ENCODE measurements at regions not wholly inside any gene's neighbourhood (a gene's known extent, or its start where the extent isn't known, plus 50 kb on each side); places are given as distances from the start of the nearest gene placed in this dataset.

DNA sequence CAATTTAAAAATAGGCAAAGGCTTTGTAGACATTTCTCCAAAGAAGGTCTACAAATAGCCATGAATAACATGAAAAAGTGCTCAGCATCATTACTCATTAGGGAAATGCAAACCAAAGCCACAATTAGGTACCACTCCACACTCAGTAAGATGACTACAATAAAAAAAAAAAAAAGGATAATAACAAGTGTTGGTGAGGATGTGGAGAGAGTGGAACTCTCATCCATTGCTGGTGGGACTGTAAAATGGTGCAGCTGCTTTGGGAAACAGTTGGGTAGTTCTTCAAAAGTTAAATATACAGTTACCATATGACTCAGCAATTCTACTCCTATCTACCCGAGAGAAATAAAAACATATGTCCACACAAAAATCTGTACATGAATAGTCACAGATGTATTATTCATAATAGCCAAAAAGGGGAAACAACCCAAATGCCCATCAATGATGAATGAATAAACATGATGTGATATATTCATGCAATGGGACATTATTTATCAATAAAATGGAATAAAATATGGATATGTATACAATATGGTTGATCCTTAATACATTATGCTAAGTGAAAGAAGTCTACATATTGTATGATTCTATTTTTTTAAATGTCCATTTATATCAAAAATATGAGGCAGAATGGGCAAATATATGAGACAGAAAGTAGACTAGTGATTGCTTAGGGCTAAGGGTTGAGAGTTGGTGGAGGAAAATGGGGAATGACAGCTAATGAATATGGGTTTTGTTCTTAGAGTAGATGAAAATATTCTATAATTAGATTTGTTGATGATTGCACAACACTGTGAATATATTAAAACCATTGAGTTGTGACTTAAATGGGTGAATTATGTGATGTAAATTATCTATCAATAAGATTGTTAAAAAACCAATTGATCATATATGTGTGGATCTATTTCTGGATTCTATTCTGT is 66.1 kb upstream of the SMAD3 start:
- no peaks in the 10 kb centered on the region for H3K27me3 ChIP-seq (replicated peaks; ENCODE audit: insufficient read depth, low read length)
- no peaks in the 10 kb centered on the region for H3K79me2 ChIP-seq (ENCODE audit: low read length)
- no peak for DNase-seq
- H3K4me1 ChIP-seq (ENCODE audit: low read length) = no peaks in the 10 kb centered on the region
- H2AFZ ChIP-seq (ENCODE audit: low read length) = no peak overlapping the region
- no peaks in the 10 kb centered on the region for H3F3A ChIP-seq (ENCODE audit: insufficient read depth, low read length)
- no peak overlapping the region for H3K4me2 ChIP-seq (ENCODE audit: low read depth, low read length)
- no peak overlapping the region for H3K9ac ChIP-seq (ENCODE audit: low read length)
- H3K27ac ChIP-seq (ENCODE audit: low read length) = no peak overlapping the region
- no peaks in the 10 kb centered on the region for H3K9me3 ChIP-seq (replicated peaks; ENCODE audit: insufficient read depth, low read length)
- H4K20me1 ChIP-seq (ENCODE audit: insufficient read depth, low read length) = no peaks in the 10 kb centered on the region
- no peaks in the 10 kb centered on the region for H3K9me2 ChIP-seq (replicated peaks; ENCODE audit: insufficient read depth, low read length)
- no peaks in the 10 kb centered on the region for H3K36me3 ChIP-seq (replicated peaks; ENCODE audit: insufficient read depth, low read length)
- TF ChIP-seq EZH2phosphoT487 (IDR thresholded peaks at IDR 0.05; ENCODE audit: low read length) = no peak
- TF ChIP-seq, protein P1, sequence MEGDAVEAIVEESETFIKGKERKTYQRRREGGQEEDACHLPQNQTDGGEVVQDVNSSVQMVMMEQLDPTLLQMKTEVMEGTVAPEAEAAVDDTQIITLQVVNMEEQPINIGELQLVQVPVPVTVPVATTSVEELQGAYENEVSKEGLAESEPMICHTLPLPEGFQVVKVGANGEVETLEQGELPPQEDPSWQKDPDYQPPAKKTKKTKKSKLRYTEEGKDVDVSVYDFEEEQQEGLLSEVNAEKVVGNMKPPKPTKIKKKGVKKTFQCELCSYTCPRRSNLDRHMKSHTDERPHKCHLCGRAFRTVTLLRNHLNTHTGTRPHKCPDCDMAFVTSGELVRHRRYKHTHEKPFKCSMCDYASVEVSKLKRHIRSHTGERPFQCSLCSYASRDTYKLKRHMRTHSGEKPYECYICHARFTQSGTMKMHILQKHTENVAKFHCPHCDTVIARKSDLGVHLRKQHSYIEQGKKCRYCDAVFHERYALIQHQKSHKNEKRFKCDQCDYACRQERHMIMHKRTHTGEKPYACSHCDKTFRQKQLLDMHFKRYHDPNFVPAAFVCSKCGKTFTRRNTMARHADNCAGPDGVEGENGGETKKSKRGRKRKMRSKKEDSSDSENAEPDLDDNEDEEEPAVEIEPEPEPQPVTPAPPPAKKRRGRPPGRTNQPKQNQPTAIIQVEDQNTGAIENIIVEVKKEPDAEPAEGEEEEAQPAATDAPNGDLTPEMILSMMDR (IDR thresholded peaks at IDR 0.05; ENCODE audit: low read length) = no peak
- no peak for TF ChIP-seq EZH2 (optimal IDR thresholded peaks at IDR 0.05; ENCODE audit: low read depth, low read length)
- no peak overlapping the region for H3K4me3 ChIP-seq (ENCODE audit: low read length)

DNA sequence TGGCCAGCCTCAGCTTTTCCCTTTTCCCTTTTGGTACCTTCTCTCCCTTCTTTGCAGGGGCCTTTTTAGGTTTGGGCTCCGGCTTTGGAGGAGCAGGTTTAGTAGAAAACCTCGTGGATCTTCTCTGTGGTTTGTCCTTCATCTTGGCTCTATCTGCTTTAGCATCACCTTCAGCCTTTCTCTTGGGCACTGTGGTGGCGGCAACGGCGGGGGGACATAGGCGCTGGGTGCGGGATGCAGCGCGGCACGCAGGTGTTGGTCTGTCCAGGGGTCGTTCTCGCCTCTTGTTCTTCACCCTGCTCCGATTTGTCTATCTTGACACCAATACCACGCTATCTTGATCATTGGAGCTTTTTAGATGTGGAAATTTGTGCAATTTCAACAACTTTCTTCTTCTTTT is 64.5 kb upstream of the SMAD3 start:
- H3K36me3 ChIP-seq (replicated peaks; ENCODE audit: insufficient read depth, low read length) = no peaks in the 10 kb centered on the region

DNA sequence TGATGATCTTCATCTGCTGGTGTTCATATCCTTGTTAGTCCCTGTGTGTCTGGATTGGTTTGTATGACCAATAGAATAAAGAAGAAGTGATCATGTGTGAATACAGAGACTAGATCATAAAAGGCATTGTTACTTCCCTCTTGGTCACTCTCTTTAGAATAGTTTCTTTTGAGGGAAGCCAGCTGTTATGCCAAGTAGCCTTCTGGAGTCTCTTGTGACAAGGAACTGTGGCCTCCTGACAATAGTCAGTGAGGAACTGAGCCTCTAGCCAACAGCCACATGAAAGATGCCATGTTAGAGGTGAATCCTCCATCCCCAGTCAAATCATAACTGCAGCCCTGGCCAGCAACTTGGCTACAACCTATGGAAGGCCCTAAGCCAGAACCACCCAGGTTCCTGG is 63.0 kb upstream of the SMAD3 start:
- Histone ChIP-seq H3K4me1 (ENCODE audit: low read length) (no peaks in the 10 kb centered on the region), H3K4me2 (ENCODE audit: low read depth, low read length) (no peak overlapping the region), H3K9me3 (replicated peaks; ENCODE audit: insufficient read depth, low read length) (no peaks in the 10 kb centered on the region), H3K79me2 (ENCODE audit: low read length) (no peaks in the 10 kb centered on the region), H2AFZ (ENCODE audit: low read length) (no peak overlapping the region), H3K27me3 (replicated peaks; ENCODE audit: insufficient read depth, low read length) (no peaks in the 10 kb centered on the region), H3K4me3 (ENCODE audit: low read length) (no peak overlapping the region), H3K27ac (ENCODE audit: low read length) (no peak overlapping the region), H3K9ac (ENCODE audit: low read length) (no peak overlapping the region), H3F3A (ENCODE audit: insufficient read depth, low read length) (no peaks in the 10 kb centered on the region), H4K20me1 (ENCODE audit: insufficient read depth, low read length) (no peaks in the 10 kb centered on the region), H3K9me2 (replicated peaks; ENCODE audit: insufficient read depth, low read length) (no peaks in the 10 kb centered on the region), H3K36me3 (replicated peaks; ENCODE audit: insufficient read depth, low read length) (no peaks in the 10 kb centered on the region)
- TF ChIP-seq EZH2 (optimal IDR thresholded peaks at IDR 0.05; ENCODE audit: low read depth, low read length) (no peak), EZH2phosphoT487 (IDR thresholded peaks at IDR 0.05; ENCODE audit: low read length) (no peak)
- TF ChIP-seq, protein P1 (IDR thresholded peaks at IDR 0.05; ENCODE audit: low read length) = no peak
- DNase-seq = no peak

More for the DNA sequence above, 64.5 kb upstream of the SMAD3 start:
- no peaks in the 10 kb centered on the region for H3K4me1 ChIP-seq (ENCODE audit: low read length)
- no peaks in the 10 kb centered on the region for H3K9me3 ChIP-seq (replicated peaks; ENCODE audit: insufficient read depth, low read length)
- no peaks in the 10 kb centered on the region for H3F3A ChIP-seq (ENCODE audit: insufficient read depth, low read length)
- no peaks in the 10 kb centered on the region for H4K20me1 ChIP-seq (ENCODE audit: insufficient read depth, low read length)
- H3K27ac ChIP-seq (ENCODE audit: low read length) = no peak overlapping the region
- no peaks in the 10 kb centered on the region for H3K27me3 ChIP-seq (replicated peaks; ENCODE audit: insufficient read depth, low read length)
- no peak for TF ChIP-seq EZH2phosphoT487 (IDR thresholded peaks at IDR 0.05; ENCODE audit: low read length)
- no peak for TF ChIP-seq EZH2 (optimal IDR thresholded peaks at IDR 0.05; ENCODE audit: low read depth, low read length)
- TF ChIP-seq, protein P1 (IDR thresholded peaks at IDR 0.05; ENCODE audit: low read length) = no peak
- no peak overlapping the region for H3K9ac ChIP-seq (ENCODE audit: low read length)
- no peak for DNase-seq
- H3K9me2 ChIP-seq (replicated peaks; ENCODE audit: insufficient read depth, low read length) = no peaks in the 10 kb centered on the region
- no peak overlapping the region for H3K4me2 ChIP-seq (ENCODE audit: low read depth, low read length)
- H2AFZ ChIP-seq (ENCODE audit: low read length) = no peak overlapping the region
- no peak overlapping the region for H3K4me3 ChIP-seq (ENCODE audit: low read length)
- no peaks in the 10 kb centered on the region for H3K79me2 ChIP-seq (ENCODE audit: low read length)

All from MM.1S (cell line).